AG10803 (cell line): ENCODE measurements at regions not wholly inside any gene's neighbourhood (a gene's known extent, or its start where the extent isn't known, plus 50 kb on each side); places are given as distances from the start of the nearest gene placed in this dataset.

Experiments
- DNase-seq: peaks from one replicate; pipeline ENCODE4 v3.0.0; 2010; ENCODE audit warnings: low read depth
- H3K4me3 ChIP-seq: 2 replicates; pipeline ENCODE4 v1.5.1; 2011; ENCODE audit warnings: mild to moderate bottlenecking, low read length, control low read depth
- TF ChIP-seq, protein P1 (sequence below): conservative IDR thresholded peaks from 2 replicates; pipeline ENCODE4 v1.5.1; 2011; ENCODE audit warnings: mild to moderate bottlenecking, low read length, control low read depth, inconsistent platforms

DNA sequence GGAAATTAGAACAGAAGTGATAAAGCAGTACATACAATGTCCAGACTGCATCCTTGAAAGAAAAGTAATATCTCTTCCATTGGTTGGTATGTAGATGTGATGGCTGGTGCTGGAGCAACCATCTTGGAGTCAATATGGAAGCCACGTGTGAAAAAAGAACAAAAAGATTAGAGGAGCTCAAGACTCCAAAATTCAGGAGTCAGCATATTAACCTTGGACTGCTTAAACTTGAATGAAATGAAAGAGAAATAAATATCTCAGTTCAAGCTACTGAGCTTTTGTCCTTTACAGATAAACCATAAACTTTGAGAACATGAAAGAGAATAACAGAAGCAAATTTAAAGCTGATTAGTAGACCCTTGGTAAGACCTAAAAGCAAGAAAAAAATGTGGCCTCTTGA, 197.9 kb downstream of the HS3ST3B1 start:
- H3K4me3 ChIP-seq = no peak overlapping the region
- DNase-seq = no peak
- TF ChIP-seq, protein P1, sequence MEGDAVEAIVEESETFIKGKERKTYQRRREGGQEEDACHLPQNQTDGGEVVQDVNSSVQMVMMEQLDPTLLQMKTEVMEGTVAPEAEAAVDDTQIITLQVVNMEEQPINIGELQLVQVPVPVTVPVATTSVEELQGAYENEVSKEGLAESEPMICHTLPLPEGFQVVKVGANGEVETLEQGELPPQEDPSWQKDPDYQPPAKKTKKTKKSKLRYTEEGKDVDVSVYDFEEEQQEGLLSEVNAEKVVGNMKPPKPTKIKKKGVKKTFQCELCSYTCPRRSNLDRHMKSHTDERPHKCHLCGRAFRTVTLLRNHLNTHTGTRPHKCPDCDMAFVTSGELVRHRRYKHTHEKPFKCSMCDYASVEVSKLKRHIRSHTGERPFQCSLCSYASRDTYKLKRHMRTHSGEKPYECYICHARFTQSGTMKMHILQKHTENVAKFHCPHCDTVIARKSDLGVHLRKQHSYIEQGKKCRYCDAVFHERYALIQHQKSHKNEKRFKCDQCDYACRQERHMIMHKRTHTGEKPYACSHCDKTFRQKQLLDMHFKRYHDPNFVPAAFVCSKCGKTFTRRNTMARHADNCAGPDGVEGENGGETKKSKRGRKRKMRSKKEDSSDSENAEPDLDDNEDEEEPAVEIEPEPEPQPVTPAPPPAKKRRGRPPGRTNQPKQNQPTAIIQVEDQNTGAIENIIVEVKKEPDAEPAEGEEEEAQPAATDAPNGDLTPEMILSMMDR = no peak

DNA sequence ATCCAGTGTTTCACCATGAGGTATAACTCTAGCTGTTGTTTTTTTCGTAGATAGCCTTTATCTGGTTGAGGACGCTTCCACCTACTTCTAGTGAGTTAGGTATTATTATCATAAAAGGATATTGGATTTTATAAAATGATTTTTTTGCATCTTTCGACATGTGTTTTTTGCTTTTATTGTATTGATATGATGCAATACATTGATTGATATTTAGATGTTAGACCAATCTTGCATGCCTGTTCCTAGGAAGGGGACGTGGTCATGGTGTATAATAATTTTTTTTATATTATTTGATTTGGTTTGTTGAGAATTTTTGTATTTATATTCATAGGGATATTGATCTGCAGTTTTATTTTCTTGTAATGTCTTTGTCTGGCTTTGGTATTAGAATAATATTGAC, 193.3 kb downstream of the HS3ST3B1 start:
- no peak for DNase-seq
- TF ChIP-seq, protein P1 = no peak

GRCh38 chr17:14489986-14490385, 189.1 kb downstream of the HS3ST3B1 start:
- no peak overlapping the region for H3K4me3 ChIP-seq
- TF ChIP-seq, protein P1 = no peak
- DNase-seq = no peak

More for the DNA sequence above, 193.3 kb downstream of the HS3ST3B1 start:
- H3K4me3 ChIP-seq = no peak overlapping the region

GRCh38 chr17:14488958-14489550, 188.2 kb downstream of the HS3ST3B1 start:
- no peak for DNase-seq
- TF ChIP-seq, protein P1 = no peak
- H3K4me3 ChIP-seq = no peak overlapping the region

- no peak for DNase-seq
- H3K4me3 ChIP-seq = no peak overlapping the region
- TF ChIP-seq, protein P1 = no peak
These were observed 186.2 kb downstream of the HS3ST3B1 start for GRCh38 chr17:14487068-14487467.

- DNase-seq = no peak
- H3K4me3 ChIP-seq = no peak overlapping the region
- TF ChIP-seq, protein P1 = no peak
These were observed 181.8 kb downstream of the HS3ST3B1 start for GRCh38 chr17:14482715-14483114.

- DNase-seq = no peak
- TF ChIP-seq, protein P1 = no peak
- no peak overlapping the region for H3K4me3 ChIP-seq
These were observed 180.8 kb downstream of the HS3ST3B1 start for GRCh38 chr17:14481664-14482063.
